Gastrocnemius medialis (tissue), 4 donors: ENCODE measurements at regions not wholly inside any gene's neighbourhood (a gene's known extent, or its start where the extent isn't known, plus 50 kb on each side); places are given as distances from the start of the nearest gene placed in this dataset.

ENCODE experiments used
- ATAC-seq, 2 donors: fragments of 150-250 bp; one replicate each; pipeline ENCODE4 v1.9.1; 2016
- DNase-seq, 2 donors: peaks; one replicate each; pipeline ENCODE4 v3.0.0-alpha.2; 2019
- H3K27ac ChIP-seq, 4 donors: fragments of 200-600 bp; sonication (generic); 1 replicate in 1 of 4; 2 replicates in 3 of 4; pipeline ENCODE4 v1.5.1; 2016 to 2018; ENCODE audit warnings: mild to moderate bottlenecking in 2 of 4, moderate library complexity in 1 of 4
- H3K27me3 ChIP-seq, 3 donors: fragments of 200-600 bp; sonication (generic) in 2 of 3; 1 replicate in 1 of 3; 2 replicates in 2 of 3; pipeline versions ENCODE4 v1.5.1 to v1.6.0; 2016 to 2019; ENCODE audit warnings: mild to moderate bottlenecking in 1 of 3, moderate library complexity in 1 of 3
- H3K36me3 ChIP-seq, 2 donors: fragments of 200-600 bp; sonication (generic) in 1 of 2; one replicate each; pipeline ENCODE4 v1.5.1; 2017 to 2018
- H3K4me1 ChIP-seq, 2 donors: fragments of 200-600 bp; sonication (generic) in 1 of 2; one replicate each; pipeline ENCODE4 v1.5.1; 2016 to 2017; ENCODE audit warnings: mild to moderate bottlenecking in 2 of 2
- H3K4me3 ChIP-seq, 4 donors: fragments of 200-600 bp; sonication (generic) in 3 of 4; 1 replicate in 1 of 4; 2 replicates in 3 of 4; pipeline ENCODE4 v1.5.1; 2016 to 2019; ENCODE audit warnings: mild to moderate bottlenecking in 2 of 4
- H3K9me3 ChIP-seq, 3 donors: fragments of 200-600 bp; sonication (generic) in 2 of 3; 1 replicate in 1 of 3; 2 replicates in 2 of 3; pipeline ENCODE4 v1.5.1; 2016 to 2019
- POLR2A ChIP-seq, 2 donors: fragments of 450-650 bp; IDR thresholded peaks; one replicate each; pipeline ENCODE4 v1.6.1; 2017; ENCODE audit warnings: antibody characterized with exemption in 2 of 2, mild to moderate bottlenecking in 2 of 2, moderate library complexity in 2 of 2
- in situ Hi-C, 4 donors: fragments of 200-750 bp; cut with MboI; loops; one replicate each; pipeline versions ENCODE4 v1.15.0 to v1.8.0; 2017; ENCODE audit warnings: low sequenced_read_pairs in 4 of 4
- intact Hi-C: fragments of 100-400 bp; cut with DNase I; formaldehyde crosslinking; loops from one replicate; pipeline ENCODE4 v1.15.1; 2023; ENCODE audit warnings: low total_unique reads
- TF ChIP-seq, protein P1 (sequence below), 5 experiments: fragments of 450-650 bp in 3 of 5; fragments of 200-600 bp in 2 of 5; sonication (generic) in 2 of 5; IDR thresholded peaks in 4 of 5; conservative IDR thresholded peaks in 1 of 5; 1 replicate in 4 of 5; 2 replicates in 1 of 5; pipeline ENCODE4 v1.5.1; 2016 to 2019; ENCODE audit warnings: antibody characterized with exemption in 5 of 5, mild to moderate bottlenecking in 3 of 5, moderate library complexity in 3 of 5

DNA sequence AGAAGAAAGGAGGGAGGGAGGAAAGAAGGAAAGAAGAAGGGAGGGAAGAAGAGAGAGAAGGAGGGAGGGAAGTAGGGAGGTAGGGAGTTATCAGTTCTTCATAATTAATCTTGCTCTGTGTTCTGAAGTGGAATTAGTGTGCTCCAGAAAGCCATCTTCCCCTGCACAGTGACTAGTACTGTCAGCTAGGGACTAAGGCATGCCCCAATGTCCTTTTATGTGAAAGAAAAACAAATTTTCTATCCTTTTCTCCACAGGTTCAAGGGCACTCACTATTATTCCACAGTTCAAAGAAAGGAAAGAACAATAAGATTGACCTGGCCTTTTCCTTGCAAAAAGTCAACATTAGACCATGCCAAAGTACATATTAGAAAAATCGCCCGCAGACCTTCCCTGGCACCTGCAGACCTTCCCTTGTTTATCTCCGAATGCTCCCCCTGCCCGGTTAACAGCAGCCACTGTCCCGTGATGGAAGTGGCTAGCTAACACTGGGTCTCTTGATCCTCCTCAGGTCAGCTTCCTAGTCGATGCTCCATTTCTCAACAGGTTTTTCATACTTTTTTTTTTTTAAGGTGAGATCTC lies 107.2 kb upstream of the EDEM3 start:
- Histone ChIP-seq H3K4me1 (peaks cover 24 to 25% of the 10 kb centered on the region in 2 donors), H3K27ac (peak overlapping the region; percentile 68 to 82 (median 78))

DNA sequence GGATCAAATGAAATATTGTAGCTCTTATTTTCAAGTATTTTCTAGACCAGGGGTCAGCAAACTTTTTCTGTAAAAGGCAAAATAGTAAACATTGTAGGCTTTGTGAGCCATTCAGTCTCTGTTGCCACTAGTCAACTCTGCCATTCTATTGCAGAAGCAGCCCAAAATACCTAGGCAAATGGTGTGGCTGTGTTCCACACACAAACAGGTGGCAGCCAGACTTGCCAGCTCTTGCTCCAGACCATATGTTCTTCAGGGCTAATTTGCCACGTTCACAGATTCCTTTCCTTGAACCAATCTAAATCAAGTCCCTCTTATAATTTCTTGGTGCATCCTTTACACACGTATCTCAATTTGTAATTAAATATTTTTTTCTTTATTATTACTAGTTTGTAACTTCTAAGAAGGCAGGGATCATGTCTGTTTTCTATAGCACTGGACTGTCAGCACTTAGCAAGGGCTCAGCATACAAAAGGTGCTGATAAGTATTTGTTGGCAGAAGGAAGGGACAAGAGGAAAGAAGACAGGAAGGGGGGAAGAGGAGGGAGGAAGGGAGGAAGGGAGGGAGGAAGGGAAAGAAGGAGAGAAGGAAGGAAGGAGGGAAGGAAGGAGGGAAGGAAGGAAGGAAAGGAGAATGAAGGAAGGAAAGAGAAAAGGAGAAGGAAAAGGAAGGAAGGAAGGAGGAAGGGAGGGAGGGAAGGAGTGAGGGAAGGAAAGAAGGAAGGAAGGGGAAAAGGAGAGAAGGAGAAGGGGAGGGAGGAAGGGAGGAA lies 106.5 kb upstream of the EDEM3 start:
- H3K36me3 ChIP-seq = no peaks in the 10 kb centered on the region

More for the DNA sequence above, 107.2 kb upstream of the EDEM3 start:
- TF ChIP-seq, protein P1, sequence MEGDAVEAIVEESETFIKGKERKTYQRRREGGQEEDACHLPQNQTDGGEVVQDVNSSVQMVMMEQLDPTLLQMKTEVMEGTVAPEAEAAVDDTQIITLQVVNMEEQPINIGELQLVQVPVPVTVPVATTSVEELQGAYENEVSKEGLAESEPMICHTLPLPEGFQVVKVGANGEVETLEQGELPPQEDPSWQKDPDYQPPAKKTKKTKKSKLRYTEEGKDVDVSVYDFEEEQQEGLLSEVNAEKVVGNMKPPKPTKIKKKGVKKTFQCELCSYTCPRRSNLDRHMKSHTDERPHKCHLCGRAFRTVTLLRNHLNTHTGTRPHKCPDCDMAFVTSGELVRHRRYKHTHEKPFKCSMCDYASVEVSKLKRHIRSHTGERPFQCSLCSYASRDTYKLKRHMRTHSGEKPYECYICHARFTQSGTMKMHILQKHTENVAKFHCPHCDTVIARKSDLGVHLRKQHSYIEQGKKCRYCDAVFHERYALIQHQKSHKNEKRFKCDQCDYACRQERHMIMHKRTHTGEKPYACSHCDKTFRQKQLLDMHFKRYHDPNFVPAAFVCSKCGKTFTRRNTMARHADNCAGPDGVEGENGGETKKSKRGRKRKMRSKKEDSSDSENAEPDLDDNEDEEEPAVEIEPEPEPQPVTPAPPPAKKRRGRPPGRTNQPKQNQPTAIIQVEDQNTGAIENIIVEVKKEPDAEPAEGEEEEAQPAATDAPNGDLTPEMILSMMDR (IDR thresholded peaks at IDR 0.05 in 4 of 5, conservative IDR thresholded peaks at IDR 0.05 in 1 of 5) = no peak
- TF ChIP-seq POLR2A (IDR thresholded peaks at IDR 0.05) = no peak
- Histone ChIP-seq H3K4me3 (no peak overlapping the region), H3K27me3 (no peaks in the 10 kb centered on the region), H3K9me3 (no peaks in the 10 kb centered on the region), H3K36me3 (no peaks in the 10 kb centered on the region)
- DNase-seq (no peak), ATAC-seq (no peak)
- intact Hi-C loops (no loop called here), in situ Hi-C loops (no loop called here)

DNA sequence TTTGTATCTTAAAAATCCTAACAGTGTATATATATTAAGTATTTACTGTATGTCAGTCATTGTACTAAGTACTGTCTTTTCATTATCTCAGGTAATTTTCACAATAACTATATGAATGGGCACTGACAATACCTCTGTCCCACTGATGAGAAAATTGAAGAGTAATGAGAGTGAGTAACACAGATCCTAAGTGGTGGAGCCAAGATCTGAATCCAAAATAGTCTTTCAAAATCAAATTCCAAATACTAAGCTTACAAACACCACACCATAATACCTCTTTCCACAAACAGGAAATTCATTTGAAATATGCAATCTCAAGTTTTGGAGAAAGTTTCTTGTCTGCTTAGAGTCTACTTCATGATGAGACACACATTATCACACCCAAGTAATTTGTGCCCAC lies 105.9 kb upstream of the EDEM3 start:
- Histone ChIP-seq H3K27me3 (no peaks in the 10 kb centered on the region), H3K27ac (peak overlapping the region; percentile 68 to 82 (median 78)), H3K4me1 (peaks cover 29 to 37% of the 10 kb centered on the region in 2 donors), H3K4me3 (no peak overlapping the region), H3K9me3 (no peaks in the 10 kb centered on the region), H3K36me3 (no peaks in the 10 kb centered on the region)
- in situ Hi-C loops (no loop called here), intact Hi-C loops (no loop called here)
- no peak for TF ChIP-seq POLR2A (IDR thresholded peaks at IDR 0.05)
- TF ChIP-seq, protein P1 (IDR thresholded peaks at IDR 0.05 in 4 of 5, conservative IDR thresholded peaks at IDR 0.05 in 1 of 5) = no peak
- no peak for DNase-seq
- peak; percentile 57 to 71 for ATAC-seq

More for the DNA sequence above, 106.5 kb upstream of the EDEM3 start:
- intact Hi-C loops (no loop called here), in situ Hi-C loops (no loop called here)
- no peaks in the 10 kb centered on the region for H3K27me3 ChIP-seq
- peaks cover 26 to 31% of the 10 kb centered on the region in 2 donors for H3K4me1 ChIP-seq
- H3K27ac ChIP-seq = peak overlapping the region; percentile 68 to 82 (median 78)
- H3K4me3 ChIP-seq = no peak overlapping the region
- TF ChIP-seq, protein P1 (IDR thresholded peaks at IDR 0.05 in 4 of 5, conservative IDR thresholded peaks at IDR 0.05 in 1 of 5) = no peak
- no peak for TF ChIP-seq POLR2A (IDR thresholded peaks at IDR 0.05)
- no peaks in the 10 kb centered on the region for H3K9me3 ChIP-seq
- DNase-seq (peak; percentile 74 to 86), ATAC-seq (peak; percentile 99 to 100)

DNA sequence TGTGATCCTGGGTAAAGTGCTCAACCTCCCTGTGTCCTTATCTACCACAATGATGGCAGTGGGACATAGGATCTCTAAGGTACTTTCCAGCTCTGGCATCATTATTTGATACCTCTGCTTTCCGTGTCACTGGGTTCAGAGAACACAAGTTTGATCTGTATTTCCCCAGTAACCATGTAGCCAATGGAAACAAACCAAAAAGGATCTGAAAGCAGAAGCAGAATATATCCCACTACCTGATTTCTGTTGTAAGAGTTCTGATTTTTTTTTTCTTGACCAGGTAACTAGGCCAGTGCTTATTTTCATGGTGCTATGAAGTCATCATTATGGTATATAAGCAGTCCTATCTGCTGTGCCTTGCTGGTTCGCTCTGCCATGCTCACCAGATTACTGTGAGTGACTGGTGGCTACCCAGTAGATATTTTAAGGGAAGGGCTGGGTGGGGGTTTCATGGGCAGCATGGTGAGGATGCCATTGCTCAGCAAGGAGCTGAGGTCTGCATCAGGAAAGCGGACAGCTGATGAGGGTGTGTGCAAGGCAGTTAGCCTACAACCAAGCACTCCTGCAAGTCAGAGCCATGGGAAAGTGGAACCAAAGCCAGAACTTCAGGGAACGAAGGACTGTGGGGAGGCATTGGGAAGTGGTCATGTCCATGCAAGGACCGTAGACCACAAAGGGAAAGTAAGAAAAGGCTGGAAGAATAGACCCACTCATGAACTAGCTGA lies 104.9 kb upstream of the EDEM3 start:
- no peak overlapping the region for H3K4me3 ChIP-seq

More for the DNA sequence above, 104.9 kb upstream of the EDEM3 start:
- no peaks in the 10 kb centered on the region for H3K9me3 ChIP-seq
- no peak for ATAC-seq
- TF ChIP-seq, protein P1 (IDR thresholded peaks at IDR 0.05 in 4 of 5, conservative IDR thresholded peaks at IDR 0.05 in 1 of 5) = no peak
- no peak for TF ChIP-seq POLR2A (IDR thresholded peaks at IDR 0.05)
- in situ Hi-C loops = no loop called here
- peak overlapping the region in 3 of 4 donors; percentile 68 to 82 (median 78) for H3K27ac ChIP-seq
- no peaks in the 10 kb centered on the region for H3K27me3 ChIP-seq
- H3K36me3 ChIP-seq = no peaks in the 10 kb centered on the region
- DNase-seq = no peak
- H3K4me1 ChIP-seq = peaks cover 39 to 47% of the 10 kb centered on the region in 2 donors
- intact Hi-C loops = no loop called here
